Esophagus muscularis mucosa (tissue), 4 donors: ENCODE measurements at regions not wholly inside any gene's neighbourhood (a gene's known extent, or its start where the extent isn't known, plus 50 kb on each side); places are given as distances from the start of the nearest gene placed in this dataset.

Source experiments
- CTCF ChIP-seq, 3 experiments: fragments of 200-600 bp in 2 of 3; fragments of 450-650 bp in 1 of 3; sonication (generic) in 2 of 3; IDR thresholded peaks; one replicate each; pipeline ENCODE4 v1.5.1; 2017 to 2019; ENCODE audit warnings: antibody characterized with exemption in 3 of 3, mild to moderate bottlenecking in 2 of 3, moderate library complexity in 1 of 3
- EP300 ChIP-seq: sonication (generic); formaldehyde crosslinking; IDR thresholded peaks from one replicate; pipeline ENCODE4 v1.6.1; 2017; ENCODE audit warnings: antibody characterized with exemption
- POLR2A ChIP-seq: fragments of 450-650 bp; IDR thresholded peaks from one replicate; pipeline ENCODE4 v1.6.1; 2017; ENCODE audit warnings: antibody characterized with exemption, moderate library complexity, mild to moderate bottlenecking, low read depth
- POLR2AphosphoS5 ChIP-seq, 2 donors: sonication (generic); formaldehyde crosslinking; IDR thresholded peaks; one replicate each; pipeline ENCODE4 v1.6.1; 2017; ENCODE audit warnings: antibody characterized with exemption in 2 of 2

GRCh38 chr6:2404211-2404929 lies 159.0 kb upstream of the GMDS start:
- no peak for TF ChIP-seq POLR2A
- no peak for TF ChIP-seq CTCF (IDR thresholded peaks at IDR 0.05)
- no peak for TF ChIP-seq POLR2AphosphoS5 (IDR thresholded peaks at IDR 0.05)
- TF ChIP-seq EP300 = no peak
